K562 (cell line): ENCODE measurements at regions not wholly inside any gene's neighbourhood (a gene's known extent, or its start where the extent isn't known, plus 50 kb on each side); places are given as distances from the start of the nearest gene placed in this dataset.

Source experiments
- ATAC-seq: fragments of 200-7000 bp; cut with Tn5 transposase; 3 replicates; pipeline ENCODE4 v1.9.1; 2020; ENCODE audit warnings: moderate library complexity
- BruUV-seq: library from RNA; stranded (reverse); fragments of 400-500 nt; replicated peaks from 2 replicates; lab custom pipeline; 2021; lab: Mats Ljungman, UMichigan
- CTCF ChIA-PET: fragments of 300-600 bp; formaldehyde crosslinking; extraction: SDS; loops from one replicate; lab custom pipeline; 2021; ENCODE audit warnings: low intra/inter-chr PET ratio; lab: Yijun Ruan, JAX
- POLR2A ChIA-PET: fragments of 300-600, 350-650 bp; sonication (Branson Sonifier 250); formaldehyde crosslinking; extraction: SDS; loops from one replicate; lab custom pipeline; 2021; ENCODE audit warnings: antibody characterized with exemption, inconsistent platforms; lab: Yijun Ruan, JAX
- DNase-seq, 4 experiments: peaks; one replicate each; pipeline versions ENCODE4 v3.0.0 to v3.0.0-alpha.2; 2011 to 2018; ENCODE audit warnings: low spot score in 3 of 4, mixed read lengths in 3 of 4; ENCODE audit errors: extremely low read depth in 1 of 4
- FAIRE-seq: peaks from 2 replicates; lab custom pipeline; 2011; peaks lifted over from hg19 to GRCh38; lab: Jason Lieb, UNC
- H2AFZ ChIP-seq: 2 replicates; pipeline ENCODE4 v1.6.0; 2011; ENCODE audit warnings: low read depth, low read length, control low read depth, inconsistent platforms
- H3K27ac ChIP-seq: fragments of 200-600 bp; 3 replicates; pipeline ENCODE4 v1.8.0; 2011; ENCODE audit warnings: low read depth, mild to moderate bottlenecking, control low read depth, inconsistent platforms, low read length, moderate library complexity, mixed read lengths; ENCODE audit errors: extremely low read depth
- H3K27me3 ChIP-seq, 2 experiments: fragments of 300-600 bp in 1 of 2; 2 replicates in 1 of 2; 3 replicates in 1 of 2; pipeline versions ENCODE4 v1.6.0 to v1.8.0; 2011; ENCODE audit warnings: inconsistent platforms in 2 of 2, low read length in 2 of 2, mild to moderate bottlenecking in 1 of 2, mixed read lengths in 1 of 2, moderate library complexity in 1 of 2; ENCODE audit not compliant: control insufficient read depth in 2 of 2, insufficient read depth in 2 of 2
- H3K36me3 ChIP-seq: fragments of 300-600 bp; 3 replicates; pipeline ENCODE4 v1.8.0; 2011; ENCODE audit warnings: mild to moderate bottlenecking, low read length, inconsistent platforms; ENCODE audit not compliant: control insufficient read depth, insufficient read depth
- H3K4me1 ChIP-seq, 2 experiments: fragments of 200-600 bp in 1 of 2; replicated peaks in 1 of 2; 2 replicates in 1 of 2; 3 replicates in 1 of 2; pipeline versions ENCODE4 v1.5.1 to v1.8.0; 2011; ENCODE audit warnings: inconsistent platforms in 2 of 2, low read length in 2 of 2, mild to moderate bottlenecking in 1 of 2, mixed read lengths in 1 of 2, moderate library complexity in 1 of 2; ENCODE audit not compliant: control insufficient read depth in 2 of 2, insufficient read depth in 2 of 2
- H3K4me2 ChIP-seq: 2 replicates; pipeline ENCODE4 v1.6.1; 2011; ENCODE audit warnings: low read length, control low read depth, inconsistent platforms, mixed read lengths; ENCODE audit not compliant: insufficient read depth
- H3K4me3 ChIP-seq: fragments of 200-600 bp; sonication (generic), shearing (Covaris generic); 2 replicates; pipeline ENCODE4 v1.5.1; 2016; ENCODE audit warnings: control low read depth, inconsistent platforms
- H3K79me2 ChIP-seq: fragments of 200-600 bp; 3 replicates; pipeline ENCODE4 v1.8.0; 2011; ENCODE audit warnings: low read length, inconsistent platforms; ENCODE audit not compliant: control insufficient read depth, insufficient read depth
- H3K9ac ChIP-seq, 2 experiments: 2 replicates each; pipeline versions ENCODE4 v1.6.0 to v1.6.1; 2011; ENCODE audit warnings: low read depth in 2 of 2, low read length in 2 of 2, control low read depth in 1 of 2, inconsistent platforms in 1 of 2, mild to moderate bottlenecking in 1 of 2, mixed read lengths in 1 of 2; ENCODE audit not compliant: insufficient read depth in 1 of 2
- H3K9me1 ChIP-seq: one replicate; pipeline ENCODE4 v1.6.0; 2011; ENCODE audit warnings: inconsistent platforms, mild to moderate bottlenecking, low read length, moderate library complexity; ENCODE audit not compliant: control insufficient read depth, insufficient read depth
- H3K9me3 ChIP-seq: replicated peaks from 2 replicates; pipeline ENCODE4 v1.5.1; 2011; ENCODE audit warnings: low read depth, low read length, inconsistent platforms; ENCODE audit not compliant: control insufficient read depth, insufficient read depth
- H4K20me1 ChIP-seq: replicated peaks from 2 replicates; pipeline ENCODE4 v1.6.1; 2011; ENCODE audit warnings: low read length, inconsistent platforms, mixed read lengths; ENCODE audit not compliant: control insufficient read depth, insufficient read depth
- BRF1 ChIP-seq: IDR thresholded peaks from 3 replicates; pipeline ENCODE4 v1.6.1; 2011; ENCODE audit warnings: borderline replicate concordance, mild to moderate bottlenecking; ENCODE audit not compliant: insufficient read length; ENCODE audit errors: extremely low read depth
- EHMT2 ChIP-seq: fragments of 450-650 bp; IDR thresholded peaks from 2 replicates; pipeline ENCODE4 v1.6.1; 2018; ENCODE audit warnings: antibody characterized with exemption
- ILF3 ChIP-seq: fragments of 450-650 bp; IDR thresholded peaks from 2 replicates; pipeline ENCODE4 v1.6.1; 2018; ENCODE audit warnings: antibody characterized with exemption, mild to moderate bottlenecking, moderate library complexity, borderline replicate concordance
- POLR2A ChIP-seq: fragments of 450-650 bp; conservative IDR thresholded peaks from 2 replicates; pipeline ENCODE4 v1.6.1; 2016
- POLR2H ChIP-seq: IDR thresholded peaks from 2 replicates; pipeline ENCODE4 v1.6.1; 2016; ENCODE audit warnings: missing genetic modification characterization, low read depth, mild to moderate bottlenecking, control low read depth, missing compliant biosample characterization, moderate library complexity
- RFX7 ChIP-seq: fragments of 250-450 bp; sonication (Bioruptor Pico); IDR thresholded peaks from 2 replicates; pipeline ENCODE4 v1.5.1; 2021; ENCODE audit warnings: mild to moderate bottlenecking
- RNF2 ChIP-seq: sonication (generic); IDR thresholded peaks from 2 replicates; pipeline ENCODE4 v1.6.1; 2016
- SMAD4 ChIP-seq: fragments of 250-450 bp; sonication (Bioruptor Pico); conservative IDR thresholded peaks from 2 replicates; pipeline ENCODE4 v1.8.0; 2021; ENCODE audit warnings: inconsistent platforms, mild to moderate bottlenecking, moderate library complexity
- SMARCB1 ChIP-seq: IDR thresholded peaks from 2 replicates; pipeline ENCODE4 v1.6.1; 2011; ENCODE audit warnings: improper control_type of control experiment, low read depth; ENCODE audit not compliant: insufficient read length
- WGBS: fragments of 100-300 bp; shearing (Covaris generic); methylation state at CpG from one replicate; pipeline ENCODE4 v1.1.6; 2016; ENCODE audit warnings: low coverage, mixed read lengths; ENCODE audit not compliant: insufficient coverage; ENCODE audit errors: missing lambda C conversion rate; 5-methylcytosine and 5-hydroxymethylcytosine counted together
- in situ Hi-C: fragments of 300-500 bp; cut with MboI; formaldehyde crosslinking; loops from 4 replicates; pipeline ENCODE4 v1.15.0; 2018; ENCODE audit warnings: inconsistent platforms, mixed read lengths
- intact Hi-C: fragments of 100-400 bp; cut with micrococcal nuclease; formaldehyde crosslinking; loops from 2 replicates; pipeline ENCODE4 v1.14.2; 2022
- TF ChIP-seq, protein P1 (sequence below): fragments of 450-650 bp; IDR thresholded peaks from 2 replicates; pipeline ENCODE4 v1.6.1; 2016; ENCODE audit warnings: low read depth
- TF ChIP-seq, protein P2 (sequence below): fragments of 250-450 bp; sonication (Bioruptor Pico); IDR thresholded peaks from 2 replicates; pipeline ENCODE4 v1.5.0; 2020; ENCODE audit warnings: mild to moderate bottlenecking, borderline replicate concordance

DNA sequence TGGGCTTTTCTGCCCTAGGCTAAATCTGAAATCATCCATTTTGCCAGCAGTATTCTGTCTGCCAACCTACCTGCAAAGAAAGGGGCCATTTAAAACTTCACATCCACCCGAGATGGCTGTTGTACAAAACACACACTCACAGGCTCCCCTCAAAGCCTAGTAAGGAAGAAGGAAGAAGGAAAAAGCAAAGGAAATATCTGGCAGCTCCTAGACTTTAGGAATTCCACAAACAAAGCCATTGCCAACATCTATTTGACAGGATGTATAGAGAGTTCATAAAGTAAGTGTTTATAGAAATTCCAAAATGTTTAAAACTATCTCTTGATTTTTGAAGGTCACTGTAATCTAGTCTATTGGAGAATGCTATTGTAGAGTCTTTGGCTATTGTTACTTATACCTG, 91.9 kb upstream of the THBS1 start (continued):
- TF ChIP-seq POLR2H (tag) (no peak), SMAD4 (CRISPR knock-in tag) (no peak)

DNA sequence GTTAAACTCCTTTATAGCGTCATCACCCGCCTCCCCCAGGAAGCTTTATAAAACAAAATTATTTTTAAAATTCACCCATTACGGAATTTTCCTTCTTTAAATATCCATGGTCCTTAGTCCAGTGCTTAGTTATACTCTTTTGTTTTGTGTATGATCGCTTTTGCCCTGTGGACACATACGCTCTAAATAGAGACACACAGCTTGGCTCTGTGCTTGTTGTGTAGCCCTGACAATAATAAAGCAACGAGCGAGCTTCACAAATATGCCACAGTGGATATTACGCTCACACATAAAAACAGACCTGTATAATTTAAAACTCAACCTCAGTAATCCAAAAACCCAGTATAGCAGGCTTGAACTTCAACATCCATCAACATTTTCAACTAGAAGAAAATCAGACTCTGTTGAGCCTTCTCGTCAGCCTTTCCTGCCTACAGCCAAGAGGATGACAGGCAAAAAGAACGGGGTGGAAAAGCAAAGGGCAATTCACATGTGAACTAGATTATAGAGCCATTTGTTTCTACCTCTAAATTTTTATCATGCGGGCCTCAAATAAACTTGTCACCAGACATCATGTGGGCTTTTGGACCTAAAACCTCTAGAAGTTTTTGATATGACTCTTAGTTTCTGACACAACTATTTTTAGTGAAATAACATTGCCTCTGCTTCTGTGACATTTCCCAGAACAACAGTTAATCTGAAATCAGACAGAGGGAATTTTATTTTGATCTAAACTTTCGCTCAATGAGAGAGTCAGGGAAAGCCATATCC, 89.6 kb upstream of the THBS1 start:
- H3K27ac ChIP-seq, result no peak overlapping the region
- no peaks in the 10 kb centered on the region for H3K9me1 ChIP-seq
- no peak overlapping the region for H3K9ac ChIP-seq
- peaks cover 0 to 2% of the 10 kb centered on the region in 2 experiments; a peak in 1 of 5 replicates for H3K27me3 ChIP-seq
- H3K4me1 ChIP-seq, result peaks cover 0 to 24% of the 10 kb centered on the region in 2 experiments; a peak in 3 of 5 replicates
- POLR2A ChIA-PET, result interaction anchor here (0.6 to 4.1 kb wide), 2 partner anchors 26 to 166 kb away, joined by 3 to 11 read pairs; no protein-coding TSS in a partner anchor
- H3K79me2 ChIP-seq, result no peaks in the 10 kb centered on the region
- H3K4me2 ChIP-seq, result no peak overlapping the region
- no peak for FAIRE-seq
- intact Hi-C loops (no loop called here), in situ Hi-C loops (no loop called here)
- DNase-seq, result no peak
- CTCF ChIA-PET, result no interaction called here
- no TSS peak for BruUV-seq
- no peak for ATAC-seq
- H3K9me3 ChIP-seq, result no peaks in the 10 kb centered on the region
- H4K20me1 ChIP-seq, result no peaks in the 10 kb centered on the region
- H3K4me3 ChIP-seq, result no peak overlapping the region
- H3K36me3 ChIP-seq, result no peaks in the 10 kb centered on the region
- peak overlapping the region; percentile 69 for H2AFZ ChIP-seq
- 48% methylated on average over 12 of the region's 12 CpGs for WGBS
- TF ChIP-seq, protein P1, sequence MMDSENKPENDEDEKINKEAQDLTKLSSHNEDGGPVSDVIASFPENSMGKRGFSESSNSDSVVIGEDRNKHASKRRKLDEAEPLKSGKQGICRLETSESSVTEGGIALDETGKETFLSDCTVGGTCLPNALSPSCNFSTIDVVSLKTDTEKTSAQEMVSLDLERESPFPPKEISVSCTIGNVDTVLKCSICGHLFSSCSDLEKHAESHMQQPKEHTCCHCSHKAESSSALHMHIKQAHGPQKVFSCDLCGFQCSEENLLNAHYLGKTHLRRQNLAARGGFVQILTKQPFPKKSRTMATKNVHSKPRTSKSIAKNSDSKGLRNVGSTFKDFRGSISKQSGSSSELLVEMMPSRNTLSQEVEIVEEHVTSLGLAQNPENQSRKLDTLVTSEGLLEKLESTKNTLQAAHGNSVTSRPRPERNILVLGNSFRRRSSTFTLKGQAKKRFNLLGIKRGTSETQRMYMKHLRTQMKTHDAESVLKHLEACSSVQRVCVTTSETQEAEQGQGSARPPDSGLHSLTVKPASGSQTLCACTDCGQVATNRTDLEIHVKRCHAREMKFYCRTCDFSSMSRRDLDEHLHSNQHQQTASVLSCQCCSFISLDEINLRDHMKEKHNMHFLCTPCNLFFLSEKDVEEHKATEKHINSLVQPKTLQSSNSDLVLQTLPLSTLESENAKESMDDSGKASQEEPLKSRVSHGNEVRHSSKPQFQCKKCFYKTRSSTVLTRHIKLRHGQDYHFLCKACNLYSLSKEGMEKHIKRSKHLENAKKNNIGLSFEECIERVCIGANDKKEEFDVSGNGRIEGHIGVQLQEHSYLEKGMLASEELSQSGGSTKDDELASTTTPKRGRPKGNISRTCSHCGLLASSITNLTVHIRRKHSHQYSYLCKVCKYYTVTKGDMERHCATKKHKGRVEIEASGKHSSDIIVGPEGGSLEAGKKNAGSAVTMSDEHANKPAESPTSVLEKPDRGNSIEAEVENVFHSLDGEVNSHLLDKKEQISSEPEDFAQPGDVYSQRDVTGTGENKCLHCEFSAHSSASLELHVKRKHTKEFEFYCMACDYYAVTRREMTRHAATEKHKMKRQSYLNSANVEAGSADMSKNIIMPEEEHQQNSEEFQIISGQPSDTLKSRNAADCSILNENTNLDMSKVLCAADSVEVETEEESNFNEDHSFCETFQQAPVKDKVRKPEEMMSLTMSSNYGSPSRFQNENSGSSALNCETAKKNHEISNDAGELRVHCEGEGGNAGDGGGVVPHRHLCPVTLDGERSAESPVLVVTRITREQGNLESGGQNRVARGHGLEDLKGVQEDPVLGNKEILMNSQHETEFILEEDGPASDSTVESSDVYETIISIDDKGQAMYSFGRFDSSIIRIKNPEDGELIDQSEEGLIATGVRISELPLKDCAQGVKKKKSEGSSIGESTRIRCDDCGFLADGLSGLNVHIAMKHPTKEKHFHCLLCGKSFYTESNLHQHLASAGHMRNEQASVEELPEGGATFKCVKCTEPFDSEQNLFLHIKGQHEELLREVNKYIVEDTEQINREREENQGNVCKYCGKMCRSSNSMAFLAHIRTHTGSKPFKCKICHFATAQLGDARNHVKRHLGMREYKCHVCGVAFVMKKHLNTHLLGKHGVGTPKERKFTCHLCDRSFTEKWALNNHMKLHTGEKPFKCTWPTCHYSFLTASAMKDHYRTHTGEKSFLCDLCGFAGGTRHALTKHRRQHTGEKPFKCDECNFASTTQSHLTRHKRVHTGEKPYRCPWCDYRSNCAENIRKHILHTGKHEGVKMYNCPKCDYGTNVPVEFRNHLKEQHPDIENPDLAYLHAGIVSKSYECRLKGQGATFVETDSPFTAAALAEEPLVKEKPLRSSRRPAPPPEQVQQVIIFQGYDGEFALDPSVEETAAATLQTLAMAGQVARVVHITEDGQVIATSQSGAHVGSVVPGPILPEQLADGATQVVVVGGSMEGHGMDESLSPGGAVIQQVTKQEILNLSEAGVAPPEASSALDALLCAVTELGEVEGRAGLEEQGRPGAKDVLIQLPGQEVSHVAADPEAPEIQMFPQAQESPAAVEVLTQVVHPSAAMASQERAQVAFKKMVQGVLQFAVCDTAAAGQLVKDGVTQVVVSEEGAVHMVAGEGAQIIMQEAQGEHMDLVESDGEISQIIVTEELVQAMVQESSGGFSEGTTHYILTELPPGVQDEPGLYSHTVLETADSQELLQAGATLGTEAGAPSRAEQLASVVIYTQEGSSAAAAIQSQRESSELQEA, result no peak
- TF ChIP-seq RNF2, result no peak
- TF ChIP-seq BRF1, result no peak
- no peak for TF ChIP-seq RFX7 (CRISPR knock-in tag)
- no peak for TF ChIP-seq ILF3
- no peak for TF ChIP-seq SMARCB1
- TF ChIP-seq, protein P2, sequence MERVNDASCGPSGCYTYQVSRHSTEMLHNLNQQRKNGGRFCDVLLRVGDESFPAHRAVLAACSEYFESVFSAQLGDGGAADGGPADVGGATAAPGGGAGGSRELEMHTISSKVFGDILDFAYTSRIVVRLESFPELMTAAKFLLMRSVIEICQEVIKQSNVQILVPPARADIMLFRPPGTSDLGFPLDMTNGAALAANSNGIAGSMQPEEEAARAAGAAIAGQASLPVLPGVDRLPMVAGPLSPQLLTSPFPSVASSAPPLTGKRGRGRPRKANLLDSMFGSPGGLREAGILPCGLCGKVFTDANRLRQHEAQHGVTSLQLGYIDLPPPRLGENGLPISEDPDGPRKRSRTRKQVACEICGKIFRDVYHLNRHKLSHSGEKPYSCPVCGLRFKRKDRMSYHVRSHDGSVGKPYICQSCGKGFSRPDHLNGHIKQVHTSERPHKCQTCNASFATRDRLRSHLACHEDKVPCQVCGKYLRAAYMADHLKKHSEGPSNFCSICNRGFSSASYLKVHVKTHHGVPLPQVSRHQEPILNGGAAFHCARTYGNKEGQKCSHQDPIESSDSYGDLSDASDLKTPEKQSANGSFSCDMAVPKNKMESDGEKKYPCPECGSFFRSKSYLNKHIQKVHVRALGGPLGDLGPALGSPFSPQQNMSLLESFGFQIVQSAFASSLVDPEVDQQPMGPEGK (CRISPR knock-in tag), result no peak
- TF ChIP-seq POLR2A, result no peak
- no peak for TF ChIP-seq EHMT2
